ENCODE measurements at regions not wholly inside any gene's neighbourhood (a gene's known extent, or its start where the extent isn't known, plus 50 kb on each side); places are given as distances from the start of the nearest gene placed in this dataset.

GRCh38 chr20:57883761-57884160 is 173.9 kb upstream of the PMEPA1 start:
- WGBS, 5 donors: 71 to 87% (median 79%) methylated on average over 5 of the region's 5 CpGs
- no peaks in the 10 kb centered on the region for H3K36me3 ChIP-seq

GRCh38 chr20:57883224-57883623 is 173.4 kb upstream of the PMEPA1 start:
- H3K36me3 ChIP-seq: no peaks in the 10 kb centered on the region
- H3K9me3 ChIP-seq: peaks cover 0 to 6% (median 0%) of the 10 kb centered on the region in 4 donors
- 76 to 91% (median 87%) methylated on average over 6 of the region's 6 CpGs for WGBS, 5 donors
- DNase-seq: no peak
- H3K4me1 ChIP-seq: peaks cover 0 to 11% (median 4%) of the 10 kb centered on the region in 4 donors
- intact Hi-C loops (cut with DNase I; ENCODE audit: low total_unique reads): no loop called here
- no peak overlapping the region for H3K4me3 ChIP-seq
- peaks cover 0 to 18% (median 0%) of the 10 kb centered on the region in 3 donors for H3K27me3 ChIP-seq
- H3K27ac ChIP-seq: no peak overlapping the region
- TF ChIP-seq EP300 (IDR thresholded peaks at IDR 0.05) (no peak), POLR2A (IDR thresholded peaks at IDR 0.05) (no peak), POLR2AphosphoS5 (IDR thresholded peaks at IDR 0.05) (no peak), CTCF (IDR thresholded peaks at IDR 0.05) (no peak)

More at GRCh38 chr20:57883761-57884160, 173.9 kb upstream of the PMEPA1 start:
- no peak for TF ChIP-seq CTCF (IDR thresholded peaks at IDR 0.05)
- TF ChIP-seq POLR2AphosphoS5 (IDR thresholded peaks at IDR 0.05): no peak
- TF ChIP-seq POLR2A (IDR thresholded peaks at IDR 0.05): no peak
- no peak for TF ChIP-seq EP300 (IDR thresholded peaks at IDR 0.05)
- H3K4me1 ChIP-seq: peaks cover 0 to 11% (median 4%) of the 10 kb centered on the region in 4 donors
- H3K27ac ChIP-seq: no peak overlapping the region
- H3K27me3 ChIP-seq: peaks cover 0 to 18% (median 0%) of the 10 kb centered on the region in 3 donors
- peaks cover 0 to 6% (median 0%) of the 10 kb centered on the region in 4 donors for H3K9me3 ChIP-seq
- intact Hi-C loops (cut with DNase I; ENCODE audit: low total_unique reads): no loop called here
- DNase-seq: no peak
- no peak overlapping the region for H3K4me3 ChIP-seq

- H3K27ac ChIP-seq: no peak overlapping the region
- no peak for DNase-seq
- TF ChIP-seq POLR2AphosphoS5 (IDR thresholded peaks at IDR 0.05) (no peak), EP300 (IDR thresholded peaks at IDR 0.05) (no peak), CTCF (IDR thresholded peaks at IDR 0.05) (no peak)
- peaks cover 0 to 22% (median 0%) of the 10 kb centered on the region in 3 donors for H3K27me3 ChIP-seq
- no peaks in the 10 kb centered on the region for H3K36me3 ChIP-seq
- H3K4me1 ChIP-seq: peaks cover 0 to 11% (median 4%) of the 10 kb centered on the region in 4 donors
- peaks cover 0 to 6% (median 0%) of the 10 kb centered on the region in 4 donors for H3K9me3 ChIP-seq
- H3K4me3 ChIP-seq: no peak overlapping the region
- intact Hi-C loops (cut with DNase I; ENCODE audit: low total_unique reads): no loop called here
- 75 to 82% (median 77%) methylated on average over 13 to 16 of the region's 16 CpGs for WGBS, 5 donors
Observed at GRCh38 chr20:57882451-57883161, 172.8 kb upstream of the PMEPA1 start.

GRCh38 chr20:57881466-57882385 is 171.9 kb upstream of the PMEPA1 start:
- Histone ChIP-seq H3K4me3 (no peak overlapping the region), H3K9me3 (no peaks in the 10 kb centered on the region), H3K27ac (no peak overlapping the region), H3K27me3 (peaks cover 0 to 29% (median 0%) of the 10 kb centered on the region in 3 donors), H3K36me3 (no peaks in the 10 kb centered on the region), H3K4me1 (peaks cover 0 to 11% (median 4%) of the 10 kb centered on the region in 4 donors)
- no peak for DNase-seq
- no peak for TF ChIP-seq POLR2A (IDR thresholded peaks at IDR 0.05)
- no peak for TF ChIP-seq EP300 (IDR thresholded peaks at IDR 0.05)
- no peak for TF ChIP-seq CTCF (IDR thresholded peaks at IDR 0.05)
- TF ChIP-seq POLR2AphosphoS5 (IDR thresholded peaks at IDR 0.05): no peak
- WGBS, 5 donors: 85 to 89% (median 87%) methylated on average over 15 of the region's 15 CpGs
- intact Hi-C loops (cut with DNase I; ENCODE audit: low total_unique reads): no loop called here
